ENCODE measurements at regions not wholly inside any gene's neighbourhood (a gene's known extent, or its start where the extent isn't known, plus 50 kb on each side); places are given as distances from the start of the nearest gene placed in this dataset.

DNA sequence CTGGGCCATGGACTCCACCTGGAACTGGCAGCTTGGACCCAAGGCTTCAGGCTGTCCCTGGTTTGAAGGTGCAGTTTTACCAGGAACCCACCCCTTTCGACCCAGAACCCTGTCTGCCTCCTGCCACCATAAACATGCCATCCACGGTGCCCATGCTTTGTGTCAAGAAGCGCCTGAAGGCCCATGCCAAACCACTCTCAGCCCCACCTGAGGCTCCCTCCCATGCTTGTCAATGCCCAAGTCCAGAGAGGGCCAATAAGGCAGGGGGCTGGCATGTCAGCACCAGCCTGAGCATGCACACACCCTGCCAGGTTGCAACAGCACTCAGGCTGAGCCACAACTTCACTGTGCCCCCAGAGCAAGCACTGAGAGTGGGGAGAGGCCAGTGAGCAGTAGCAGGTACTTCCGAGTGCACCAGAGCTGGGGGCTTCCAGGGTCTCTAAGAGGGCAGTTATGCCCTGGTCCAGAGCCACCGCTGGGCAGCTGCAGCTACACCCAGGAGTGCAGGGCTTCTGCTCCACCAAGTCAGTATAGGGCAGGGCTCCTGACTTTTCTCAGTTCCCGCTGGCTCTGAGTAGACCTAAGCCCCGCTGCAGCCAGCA lies 1256.0 kb downstream of the AMY1C start:
- TF ChIP-seq RXRA (IDR thresholded peaks at IDR 0.05) (no peak), NR2F2 (IDR thresholded peaks at IDR 0.05) (no peak)
- TF ChIP-seq, protein P1, sequence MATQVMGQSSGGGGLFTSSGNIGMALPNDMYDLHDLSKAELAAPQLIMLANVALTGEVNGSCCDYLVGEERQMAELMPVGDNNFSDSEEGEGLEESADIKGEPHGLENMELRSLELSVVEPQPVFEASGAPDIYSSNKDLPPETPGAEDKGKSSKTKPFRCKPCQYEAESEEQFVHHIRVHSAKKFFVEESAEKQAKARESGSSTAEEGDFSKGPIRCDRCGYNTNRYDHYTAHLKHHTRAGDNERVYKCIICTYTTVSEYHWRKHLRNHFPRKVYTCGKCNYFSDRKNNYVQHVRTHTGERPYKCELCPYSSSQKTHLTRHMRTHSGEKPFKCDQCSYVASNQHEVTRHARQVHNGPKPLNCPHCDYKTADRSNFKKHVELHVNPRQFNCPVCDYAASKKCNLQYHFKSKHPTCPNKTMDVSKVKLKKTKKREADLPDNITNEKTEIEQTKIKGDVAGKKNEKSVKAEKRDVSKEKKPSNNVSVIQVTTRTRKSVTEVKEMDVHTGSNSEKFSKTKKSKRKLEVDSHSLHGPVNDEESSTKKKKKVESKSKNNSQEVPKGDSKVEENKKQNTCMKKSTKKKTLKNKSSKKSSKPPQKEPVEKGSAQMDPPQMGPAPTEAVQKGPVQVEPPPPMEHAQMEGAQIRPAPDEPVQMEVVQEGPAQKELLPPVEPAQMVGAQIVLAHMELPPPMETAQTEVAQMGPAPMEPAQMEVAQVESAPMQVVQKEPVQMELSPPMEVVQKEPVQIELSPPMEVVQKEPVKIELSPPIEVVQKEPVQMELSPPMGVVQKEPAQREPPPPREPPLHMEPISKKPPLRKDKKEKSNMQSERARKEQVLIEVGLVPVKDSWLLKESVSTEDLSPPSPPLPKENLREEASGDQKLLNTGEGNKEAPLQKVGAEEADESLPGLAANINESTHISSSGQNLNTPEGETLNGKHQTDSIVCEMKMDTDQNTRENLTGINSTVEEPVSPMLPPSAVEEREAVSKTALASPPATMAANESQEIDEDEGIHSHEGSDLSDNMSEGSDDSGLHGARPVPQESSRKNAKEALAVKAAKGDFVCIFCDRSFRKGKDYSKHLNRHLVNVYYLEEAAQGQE (IDR thresholded peaks at IDR 0.05), result no peak
- H3K36me3 ChIP-seq (ENCODE audit: control insufficient read depth in 4 of 4, insufficient read depth in 3 of 4, low read depth in 1 of 4, low read length in 3 of 4), result no peaks in the 10 kb centered on the region
- no peak overlapping the region for H3K4me3 ChIP-seq (ENCODE audit: low read depth in 1 of 3, low read length in 3 of 3)
- no peaks in the 10 kb centered on the region for H3K4me1 ChIP-seq (ENCODE audit: control insufficient read depth in 4 of 4, insufficient read depth in 4 of 4, low read length in 3 of 4)
- H3K9me3 ChIP-seq (ENCODE audit: control insufficient read depth in 4 of 4, low read length in 3 of 4), result peaks cover 0 to 3% (median under 1%) of the 10 kb centered on the region in 4 donors
- no peaks in the 10 kb centered on the region for H3K27me3 ChIP-seq (ENCODE audit: control insufficient read depth in 4 of 4, insufficient read depth in 4 of 4, low read length in 3 of 4)
- no peak overlapping the region for H3K27ac ChIP-seq (ENCODE audit: low read depth in 1 of 2, low read length in 2 of 2)
- no peak overlapping the region for H3K9ac ChIP-seq (ENCODE audit: low read depth in 1 of 2, low read length in 2 of 2)
- DNase-seq (ENCODE audit: low spot score), result no peak
- 77% methylated on average over 7 of the region's 7 CpGs for WGBS

DNA sequence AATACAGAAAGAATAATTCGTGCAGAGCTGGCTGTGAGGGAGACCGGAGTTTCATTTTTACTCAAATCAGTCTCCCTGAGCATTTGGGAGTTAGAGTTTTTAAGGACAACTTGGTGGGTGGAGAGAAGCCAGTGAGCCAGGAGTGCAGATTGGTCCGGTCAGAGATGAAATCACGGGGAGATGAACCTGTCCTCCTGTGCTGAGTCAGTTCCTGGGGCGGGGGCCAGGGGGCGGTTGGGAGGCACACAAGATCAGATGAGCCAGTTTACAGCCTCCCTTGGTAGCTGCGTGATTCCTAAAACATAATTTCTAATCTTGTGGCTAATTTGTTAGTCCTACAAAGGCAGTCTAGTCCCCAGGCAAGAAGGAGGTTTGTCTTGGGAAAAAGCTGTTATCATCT lies 1267.9 kb downstream of the AMY1C start:
- H3K27ac ChIP-seq (ENCODE audit: low read depth in 1 of 2, low read length in 2 of 2), result no peak overlapping the region

DNA sequence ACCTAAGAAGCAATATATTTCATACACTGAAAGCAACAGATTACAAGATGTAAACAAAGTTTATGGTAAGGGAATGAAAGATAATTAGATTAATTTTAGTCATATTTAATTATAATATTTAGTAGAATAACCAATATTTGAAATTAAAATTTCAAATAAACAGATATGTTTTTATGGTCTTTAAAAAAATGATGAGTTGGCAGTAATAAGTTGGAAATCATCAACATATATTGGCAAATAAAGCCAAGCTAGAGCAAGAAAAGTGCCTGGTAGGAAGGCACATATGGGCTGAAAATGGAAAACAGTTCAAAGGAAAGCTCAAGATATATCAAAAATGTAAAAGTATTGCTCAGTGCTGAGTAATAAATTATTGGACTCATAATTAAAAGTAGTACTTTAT lies 1274.0 kb downstream of the AMY1C start:
- H3K9me3 ChIP-seq (ENCODE audit: control insufficient read depth in 4 of 4, low read length in 3 of 4), result no peaks in the 10 kb centered on the region
- no peaks in the 10 kb centered on the region for H3K36me3 ChIP-seq (ENCODE audit: control insufficient read depth in 4 of 4, insufficient read depth in 3 of 4, low read depth in 1 of 4, low read length in 3 of 4)
- no peak for DNase-seq (ENCODE audit: low spot score)
- H3K4me3 ChIP-seq (ENCODE audit: low read depth in 1 of 3, low read length in 3 of 3), result no peak overlapping the region
- H3K9ac ChIP-seq (ENCODE audit: low read depth in 1 of 2, low read length in 2 of 2), result no peak overlapping the region
- no peaks in the 10 kb centered on the region for H3K27me3 ChIP-seq (ENCODE audit: control insufficient read depth in 4 of 4, insufficient read depth in 4 of 4, low read length in 3 of 4)
- H3K27ac ChIP-seq (ENCODE audit: low read depth in 1 of 2, low read length in 2 of 2), result no peak overlapping the region
- H3K4me1 ChIP-seq (ENCODE audit: control insufficient read depth in 4 of 4, insufficient read depth in 4 of 4, low read length in 3 of 4), result no peaks in the 10 kb centered on the region
- TF ChIP-seq GABPA (IDR thresholded peaks at IDR 0.05 in 1 of 2, conservative IDR thresholded peaks at IDR 0.05 in 1 of 2) (no peak), JUND (IDR thresholded peaks at IDR 0.05) (no peak), NR2F2 (IDR thresholded peaks at IDR 0.05) (no peak), EGR1 (IDR thresholded peaks at IDR 0.05; ENCODE audit: low read depth in 2 of 2) (no peak), TAF1 (conservative IDR thresholded peaks at IDR 0.05) (no peak), FOXA2 (IDR thresholded peaks at IDR 0.05) (no peak), RXRA (IDR thresholded peaks at IDR 0.05) (no peak)
- TF ChIP-seq, protein P1 (IDR thresholded peaks at IDR 0.05), result no peak
- TF ChIP-seq, protein P2, sequence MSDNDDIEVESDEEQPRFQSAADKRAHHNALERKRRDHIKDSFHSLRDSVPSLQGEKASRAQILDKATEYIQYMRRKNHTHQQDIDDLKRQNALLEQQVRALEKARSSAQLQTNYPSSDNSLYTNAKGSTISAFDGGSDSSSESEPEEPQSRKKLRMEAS (IDR thresholded peaks at IDR 0.05), result no peak
- TF ChIP-seq, protein P3, sequence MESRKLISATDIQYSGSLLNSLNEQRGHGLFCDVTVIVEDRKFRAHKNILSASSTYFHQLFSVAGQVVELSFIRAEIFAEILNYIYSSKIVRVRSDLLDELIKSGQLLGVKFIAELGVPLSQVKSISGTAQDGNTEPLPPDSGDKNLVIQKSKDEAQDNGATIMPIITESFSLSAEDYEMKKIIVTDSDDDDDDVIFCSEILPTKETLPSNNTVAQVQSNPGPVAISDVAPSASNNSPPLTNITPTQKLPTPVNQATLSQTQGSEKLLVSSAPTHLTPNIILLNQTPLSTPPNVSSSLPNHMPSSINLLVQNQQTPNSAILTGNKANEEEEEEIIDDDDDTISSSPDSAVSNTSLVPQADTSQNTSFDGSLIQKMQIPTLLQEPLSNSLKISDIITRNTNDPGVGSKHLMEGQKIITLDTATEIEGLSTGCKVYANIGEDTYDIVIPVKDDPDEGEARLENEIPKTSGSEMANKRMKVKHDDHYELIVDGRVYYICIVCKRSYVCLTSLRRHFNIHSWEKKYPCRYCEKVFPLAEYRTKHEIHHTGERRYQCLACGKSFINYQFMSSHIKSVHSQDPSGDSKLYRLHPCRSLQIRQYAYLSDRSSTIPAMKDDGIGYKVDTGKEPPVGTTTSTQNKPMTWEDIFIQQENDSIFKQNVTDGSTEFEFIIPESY (IDR thresholded peaks at IDR 0.05), result no peak

More for the DNA sequence above, 1267.9 kb downstream of the AMY1C start:
- no peaks in the 10 kb centered on the region for H3K27me3 ChIP-seq (ENCODE audit: control insufficient read depth in 4 of 4, insufficient read depth in 4 of 4, low read length in 3 of 4)
- no peaks in the 10 kb centered on the region for H3K4me1 ChIP-seq (ENCODE audit: control insufficient read depth in 4 of 4, insufficient read depth in 4 of 4, low read length in 3 of 4)
- H3K9ac ChIP-seq (ENCODE audit: low read depth in 1 of 2, low read length in 2 of 2), result no peak overlapping the region
- H3K4me3 ChIP-seq (ENCODE audit: low read depth in 1 of 3, low read length in 3 of 3), result no peak overlapping the region
- H3K9me3 ChIP-seq (ENCODE audit: control insufficient read depth in 4 of 4, low read length in 3 of 4), result no peaks in the 10 kb centered on the region
- WGBS, result 68% methylated on average over 7 of the region's 7 CpGs
- no peaks in the 10 kb centered on the region for H3K36me3 ChIP-seq (ENCODE audit: control insufficient read depth in 4 of 4, insufficient read depth in 3 of 4, low read depth in 1 of 4, low read length in 3 of 4)
- no peak for DNase-seq (ENCODE audit: low spot score)
- TF ChIP-seq JUND (IDR thresholded peaks at IDR 0.05) (no peak), EGR1 (IDR thresholded peaks at IDR 0.05; ENCODE audit: low read depth in 2 of 2) (no peak), NR2F2 (IDR thresholded peaks at IDR 0.05) (no peak), HNF4G (IDR thresholded peaks at IDR 0.05) (no peak)
- TF ChIP-seq, protein P1 (IDR thresholded peaks at IDR 0.05), result no peak

All from liver (tissue), 7 donors.